IPS-11a (cell line): ENCODE measurements at regions not wholly inside any gene's neighbourhood (a gene's known extent, or its start where the extent isn't known, plus 50 kb on each side); places are given as distances from the start of the nearest gene placed in this dataset.

Experiments used
- H3K4me3 ChIP-seq: one replicate; pipeline ENCODE4 v1.5.1; 2013; ENCODE audit warnings: low read depth, low read length, control low read depth

DNA sequence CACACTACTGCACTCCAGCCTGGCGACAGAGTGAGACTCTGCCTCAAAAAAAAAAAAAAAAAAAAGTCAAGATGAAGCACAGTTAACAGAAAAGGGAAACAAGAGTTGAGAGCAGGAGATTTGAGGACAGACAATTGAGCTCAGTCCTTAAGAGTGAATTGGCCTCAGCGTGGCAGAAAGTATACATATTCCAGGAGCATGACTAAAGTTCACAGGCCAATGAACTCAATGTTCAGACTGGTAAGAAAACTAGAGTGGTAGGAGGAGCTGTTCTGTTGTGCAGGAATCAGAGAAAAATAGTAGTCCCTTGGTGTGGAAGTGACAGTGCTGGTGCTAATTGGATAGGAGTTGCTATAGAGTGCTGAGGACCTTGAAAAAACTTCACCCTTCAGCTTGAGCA lies 60.0 kb downstream of the NRN1 start:
- no peak overlapping the region for H3K4me3 ChIP-seq

DNA sequence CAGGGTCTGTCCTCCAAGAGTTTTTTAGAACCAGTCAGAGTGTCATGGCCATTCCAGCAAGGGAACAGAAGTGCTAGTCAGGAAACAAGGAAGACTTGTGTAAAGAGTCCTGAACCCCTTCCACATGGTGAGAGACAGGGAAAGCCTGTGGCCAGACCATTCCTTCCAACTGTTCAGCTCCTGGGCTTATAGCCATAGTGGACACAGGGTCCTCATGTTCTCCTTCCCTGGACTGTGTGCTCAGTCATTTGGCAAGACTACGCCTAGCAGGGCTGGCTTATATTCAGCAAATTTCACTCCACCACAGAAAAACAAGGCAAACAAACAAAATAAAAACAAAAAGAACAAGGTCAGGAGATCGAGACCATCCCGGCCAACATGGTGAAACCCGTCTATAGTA lies 60.5 kb downstream of the NRN1 start:
- H3K4me3 ChIP-seq: no peak overlapping the region

GRCh38 chr6:5943591-5943990 lies 63.1 kb downstream of the NRN1 start:
- no peak overlapping the region for H3K4me3 ChIP-seq

DNA sequence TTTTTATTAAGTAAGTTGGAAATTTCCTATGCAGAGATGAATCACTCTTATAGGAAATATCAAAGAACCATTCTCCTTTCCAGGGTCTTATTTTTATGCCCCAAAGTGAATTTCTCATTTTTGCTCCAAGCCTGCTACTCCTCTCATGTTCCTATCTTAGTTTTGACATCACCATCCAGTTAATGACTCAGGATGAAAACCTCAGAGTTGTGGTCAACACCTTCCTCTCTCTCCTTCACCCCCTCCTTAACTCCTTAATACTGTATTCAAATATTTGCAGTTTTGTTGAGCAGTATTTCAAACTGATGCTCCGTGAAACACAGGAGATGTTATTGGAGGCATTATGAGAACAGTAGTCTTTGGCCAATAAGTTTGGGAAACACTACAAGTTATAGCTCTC lies 64.1 kb downstream of the NRN1 start:
- H3K4me3 ChIP-seq: no peak overlapping the region

DNA sequence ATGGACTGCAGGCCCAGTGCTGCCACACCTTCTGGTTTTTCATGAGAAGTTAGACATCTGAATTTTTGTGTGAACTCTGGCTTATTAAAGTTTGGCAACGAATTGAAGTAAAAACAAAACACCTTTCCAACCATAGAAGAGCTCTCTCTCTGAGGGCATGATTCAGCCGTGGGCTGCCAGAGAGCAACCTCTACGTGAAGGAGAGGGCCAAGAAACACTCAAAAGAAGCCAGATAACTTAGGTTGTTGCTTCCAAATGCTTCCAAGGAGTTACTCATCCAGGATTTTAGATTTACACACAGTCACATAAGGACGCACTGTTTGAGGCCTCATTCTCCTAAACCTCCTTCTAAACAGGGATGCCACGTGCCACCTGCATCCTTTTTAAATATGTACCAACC lies 65.5 kb downstream of the NRN1 start:
- H3K4me3 ChIP-seq: no peak overlapping the region

DNA sequence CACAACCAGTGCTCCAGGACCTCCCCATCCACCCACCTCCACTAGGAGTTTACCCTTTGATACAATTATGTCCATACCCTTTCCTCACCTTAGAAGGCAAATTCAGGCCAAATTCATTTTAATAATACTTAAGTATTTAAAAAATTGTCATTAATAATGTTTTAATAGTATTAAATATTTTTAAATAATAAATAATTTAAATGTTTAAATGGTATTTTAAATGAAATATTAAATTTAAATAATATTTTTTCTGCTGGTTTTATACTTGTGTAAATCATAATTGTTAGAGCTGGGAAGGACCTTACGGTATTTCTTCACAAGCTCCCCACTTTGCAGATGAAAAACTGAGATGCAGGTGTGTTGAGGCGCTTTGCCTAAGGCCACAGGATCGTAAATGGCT lies 67.8 kb downstream of the NRN1 start:
- no peak overlapping the region for H3K4me3 ChIP-seq

GRCh38 chr6:5937936-5938706 lies 68.6 kb downstream of the NRN1 start:
- H3K4me3 ChIP-seq: no peak overlapping the region

- no peak overlapping the region for H3K4me3 ChIP-seq
Observed at GRCh38 chr6:5937169-5937909, 69.4 kb downstream of the NRN1 start.

GRCh38 chr6:5936631-5937030 lies 70.1 kb downstream of the NRN1 start:
- H3K4me3 ChIP-seq: no peak overlapping the region

- no peak overlapping the region for H3K4me3 ChIP-seq
Observed at GRCh38 chr6:5936140-5936539, 70.6 kb downstream of the NRN1 start.

DNA sequence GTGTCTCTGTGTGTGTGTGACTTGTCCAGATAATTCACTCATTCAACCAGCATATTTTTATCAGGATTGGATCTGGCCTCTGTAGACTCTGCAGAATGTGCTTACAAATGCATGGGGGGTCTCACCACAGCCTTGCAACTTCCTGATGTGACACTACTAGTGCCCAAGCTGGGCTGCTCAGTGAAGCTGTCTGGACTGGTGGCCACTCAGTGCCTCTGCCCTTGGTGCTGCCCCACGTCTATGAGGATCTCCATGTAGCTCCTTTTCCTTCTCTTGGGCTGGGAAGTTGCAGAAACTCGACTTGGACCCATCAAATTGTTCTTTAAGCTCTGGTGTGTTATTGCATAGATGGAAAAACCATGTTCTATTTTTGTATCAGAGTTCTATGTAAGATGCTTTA lies 75.8 kb downstream of the NRN1 start:
- H3K4me3 ChIP-seq: no peak overlapping the region

DNA sequence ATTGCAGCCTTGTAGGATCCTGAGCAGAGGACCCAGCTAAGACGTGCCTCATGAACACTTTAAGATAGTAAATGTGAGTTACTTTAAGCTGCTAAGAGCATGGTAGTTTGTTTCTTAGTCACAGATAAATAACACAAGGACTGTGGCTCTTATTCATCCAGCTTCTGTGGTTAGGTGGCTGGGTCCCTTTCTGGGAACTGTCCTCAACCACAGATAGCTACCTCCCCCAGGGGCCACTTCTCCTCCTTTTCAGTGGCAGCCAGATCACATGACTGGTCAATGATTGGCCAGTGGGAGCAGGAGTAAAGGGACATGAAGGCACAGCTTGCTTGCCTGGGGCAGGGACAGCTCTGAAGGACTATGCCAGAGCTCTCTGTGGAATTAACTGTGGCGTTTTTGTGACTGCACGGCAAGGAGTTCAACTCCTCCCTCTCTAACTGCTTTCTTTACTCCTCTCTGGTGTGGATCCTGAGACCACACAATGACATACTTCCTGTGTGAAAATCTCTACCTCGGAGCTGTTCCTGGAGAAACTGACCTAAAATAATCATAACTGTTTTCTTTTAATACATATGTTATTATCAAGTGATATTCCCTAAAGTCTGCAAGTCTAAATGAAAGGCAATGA lies 76.5 kb downstream of the NRN1 start:
- H3K4me3 ChIP-seq: no peak overlapping the region

DNA sequence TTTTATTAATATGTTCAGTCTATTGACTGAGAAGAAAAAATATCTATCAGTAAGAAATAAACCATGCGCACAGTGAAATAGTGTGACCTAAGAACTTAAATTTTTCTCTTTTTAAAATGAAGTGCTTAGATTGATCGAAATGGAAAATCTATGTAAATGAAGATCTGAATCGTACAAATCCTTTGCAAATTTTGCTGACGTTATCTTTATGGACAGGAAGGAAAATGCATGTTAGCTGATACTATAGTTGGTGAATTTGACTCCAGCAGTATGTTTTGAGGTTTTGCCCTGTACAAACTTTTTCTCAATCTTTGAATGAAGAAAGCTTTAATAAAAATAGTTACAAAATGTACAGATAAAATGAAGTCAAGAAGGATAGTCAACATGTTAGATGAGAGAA lies 82.9 kb downstream of the NRN1 start:
- H3K4me3 ChIP-seq: no peak overlapping the region

DNA sequence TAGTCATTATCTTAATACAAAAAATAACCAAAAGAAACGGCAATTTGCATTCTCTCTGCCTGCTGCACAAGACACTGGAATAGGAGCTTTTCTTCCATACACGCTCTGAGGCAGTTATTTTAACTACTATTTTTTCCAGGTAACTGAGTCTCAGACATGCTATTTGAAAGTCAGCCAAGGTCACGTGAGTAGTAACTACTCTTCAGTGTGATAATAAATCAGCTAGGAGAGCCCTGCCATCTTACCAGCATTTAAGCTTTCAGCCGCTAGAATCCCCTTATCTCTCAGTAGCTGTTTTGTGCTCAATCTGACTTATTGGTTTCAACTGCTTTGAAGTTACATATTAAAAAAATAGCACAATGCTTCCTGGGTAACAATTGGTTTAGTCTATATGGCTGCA lies 84.5 kb downstream of the NRN1 start:
- H3K4me3 ChIP-seq: no peak overlapping the region

DNA sequence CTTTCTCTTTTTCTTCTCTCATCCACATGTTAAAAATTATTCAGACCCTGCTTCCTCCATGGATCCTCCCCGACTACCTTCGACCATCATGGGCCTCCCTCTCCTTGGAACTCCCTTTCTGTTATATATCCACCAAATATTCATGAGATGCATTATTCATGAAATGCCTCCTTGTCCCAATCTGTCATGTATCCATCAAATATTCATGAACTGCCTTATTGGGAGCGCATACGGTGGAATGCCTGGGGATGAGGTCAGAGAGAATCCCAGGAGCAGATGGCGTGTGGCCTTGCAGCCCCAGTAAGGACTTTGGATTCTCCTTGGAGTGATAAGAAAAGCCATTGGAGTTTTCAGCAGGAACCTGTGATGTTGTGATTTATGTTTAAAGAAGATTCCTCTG lies 97.0 kb downstream of the NRN1 start:
- H3K4me3 ChIP-seq: no peak overlapping the region

- no peak overlapping the region for H3K4me3 ChIP-seq
Observed at GRCh38 chr6:5906842-5907241, 99.9 kb downstream of the NRN1 start.

GRCh38 chr6:5906340-5906670 lies 100.4 kb downstream of the NRN1 start:
- no peak overlapping the region for H3K4me3 ChIP-seq

DNA sequence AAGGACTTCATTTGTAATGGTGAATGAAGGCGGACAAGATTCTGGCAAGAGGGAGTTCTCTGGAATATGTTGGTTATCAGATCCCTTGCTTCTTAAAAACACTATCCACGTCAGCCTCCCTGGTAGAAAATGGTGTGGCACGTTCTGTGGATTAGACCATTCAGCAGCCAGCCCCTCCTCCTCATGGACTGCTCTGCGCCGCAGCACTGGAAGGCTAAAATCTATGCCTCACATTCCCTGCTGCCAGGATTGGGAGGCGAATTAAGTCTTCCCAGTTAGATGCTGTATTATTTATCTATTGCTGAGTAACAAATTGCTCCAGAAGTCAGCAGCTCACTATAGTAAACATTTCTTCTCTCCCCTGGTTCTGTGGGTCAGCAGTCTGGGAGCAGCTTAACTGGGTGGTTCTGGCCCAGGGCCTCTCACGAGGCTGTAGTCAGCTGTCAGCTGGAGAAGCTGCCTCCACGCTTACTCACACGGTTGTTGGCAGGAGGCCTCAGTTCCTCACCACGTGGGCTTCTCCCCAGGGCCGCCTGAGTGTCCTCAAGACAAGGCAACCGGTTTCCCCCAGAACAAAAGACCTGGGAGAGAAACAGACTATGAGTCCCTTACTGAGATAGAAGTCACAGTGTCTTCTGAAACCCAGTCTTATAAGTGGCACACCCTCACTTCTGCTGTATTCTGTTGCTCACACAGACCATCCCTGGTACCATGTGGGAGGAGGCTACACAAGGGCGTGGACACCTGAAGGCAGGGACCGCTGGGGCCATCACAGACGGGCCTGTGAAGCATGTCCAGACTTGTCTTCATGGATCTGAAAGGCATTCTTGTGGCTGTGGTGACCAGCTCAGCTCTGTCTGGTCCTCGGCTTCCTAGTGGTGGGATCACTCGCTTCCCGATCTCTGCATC lies 101.0 kb downstream of the NRN1 start:
- H3K4me3 ChIP-seq: no peak overlapping the region

- H3K4me3 ChIP-seq: no peak overlapping the region
Observed at GRCh38 chr6:5904532-5904931, 102.2 kb downstream of the NRN1 start.

DNA sequence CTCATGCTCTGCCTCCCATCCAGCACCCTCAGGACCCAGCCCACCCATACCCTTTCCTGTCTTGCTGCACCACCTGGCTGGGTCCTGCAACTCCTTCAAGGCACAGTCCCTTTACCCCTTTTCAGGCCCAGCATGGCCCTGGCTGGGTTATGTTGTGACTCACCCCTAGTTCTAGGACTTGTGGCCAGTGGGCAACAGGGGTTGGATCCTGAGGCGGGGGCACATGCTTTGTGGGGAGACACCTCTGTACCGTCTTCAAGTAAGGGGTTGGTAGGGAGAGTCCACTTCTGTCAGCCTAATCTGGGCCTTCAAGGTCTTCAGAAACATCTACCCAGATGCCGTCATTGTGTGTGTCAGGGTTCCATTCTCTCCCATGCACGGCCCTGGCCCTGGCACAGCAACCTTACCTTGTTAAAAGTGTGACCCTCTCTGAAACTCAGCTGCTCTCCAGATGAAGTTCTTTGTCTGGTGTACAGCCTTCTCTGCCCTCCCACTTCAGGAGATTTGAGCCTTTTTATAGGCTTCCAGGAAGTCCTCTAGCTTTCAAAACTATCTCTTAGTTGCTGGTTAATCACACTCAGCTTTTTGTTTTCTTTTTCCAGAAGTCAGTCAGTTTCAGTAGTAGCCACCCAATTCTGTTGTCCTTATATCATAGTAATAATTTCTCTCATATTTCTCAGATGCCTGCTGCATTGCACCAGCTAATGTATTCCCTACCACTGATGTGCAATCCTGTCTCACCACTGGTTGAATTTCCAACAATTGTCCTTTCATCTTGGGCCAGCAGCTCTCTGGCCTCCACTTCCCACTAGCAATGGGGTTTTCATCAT lies 107.3 kb downstream of the NRN1 start:
- H3K4me3 ChIP-seq: no peak overlapping the region
